ENCODE measurements at regions not wholly inside any gene's neighbourhood (a gene's known extent, or its start where the extent isn't known, plus 50 kb on each side); places are given as distances from the start of the nearest gene placed in this dataset.

DNA sequence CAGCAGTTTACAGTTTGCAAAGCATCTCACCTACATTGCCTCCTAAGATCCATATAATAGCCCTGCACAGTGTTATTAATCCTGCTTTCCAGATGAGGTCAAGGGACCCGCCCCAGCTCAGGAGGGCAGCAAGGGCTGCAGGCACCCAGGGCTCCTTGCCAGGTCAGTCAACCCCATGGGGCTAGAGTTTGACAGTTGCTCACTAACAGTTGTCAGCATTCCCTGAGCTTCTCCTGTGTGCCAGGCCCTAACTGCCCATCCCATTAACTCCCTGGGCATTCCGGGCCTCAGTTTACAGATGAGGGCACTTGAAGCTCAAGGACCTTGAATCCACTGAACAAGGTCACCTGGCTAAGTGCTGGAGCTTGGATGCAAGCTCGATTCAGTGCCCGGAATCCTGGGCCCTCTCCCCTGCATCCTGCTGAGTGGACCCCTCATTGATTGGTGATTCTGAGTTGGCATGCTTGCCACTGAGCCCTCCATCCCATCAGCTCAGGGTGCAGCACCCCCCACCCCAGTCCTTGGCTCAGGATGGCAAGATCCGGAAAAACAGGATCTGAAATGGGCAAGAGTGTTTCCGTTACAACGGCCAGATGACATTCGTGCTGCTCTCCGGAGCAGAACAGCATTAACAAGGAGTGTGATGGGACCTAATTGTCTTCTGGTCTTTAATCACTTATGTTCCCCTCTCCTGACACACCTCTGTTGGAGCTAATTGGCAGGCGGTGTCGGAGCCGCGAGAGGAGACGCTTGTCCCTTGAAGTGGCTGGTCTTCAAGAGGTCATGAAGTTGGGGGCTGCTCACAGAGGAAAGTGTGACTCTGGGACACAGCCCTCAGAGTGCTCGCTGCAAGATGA lies 87.4 kb upstream of the SHISAL1 start:
- no peak overlapping the region for H3K4me3 ChIP-seq (ENCODE audit: low read depth, low read length)
- no peak overlapping the region for H3K9ac ChIP-seq
- no peaks in the 10 kb centered on the region for H3K9me3 ChIP-seq (ENCODE audit: control insufficient read depth, low read length)
- H3K36me3 ChIP-seq (ENCODE audit: control insufficient read depth, insufficient read depth, low read length), result no peaks in the 10 kb centered on the region
- no peaks in the 10 kb centered on the region for H3K27me3 ChIP-seq (ENCODE audit: control insufficient read depth, insufficient read depth, low read length)
- H3K79me2 ChIP-seq, result no peaks in the 10 kb centered on the region
- H3K4me1 ChIP-seq, result no peaks in the 10 kb centered on the region
- H3K27ac ChIP-seq, result no peak overlapping the region
- TF ChIP-seq, protein P1, sequence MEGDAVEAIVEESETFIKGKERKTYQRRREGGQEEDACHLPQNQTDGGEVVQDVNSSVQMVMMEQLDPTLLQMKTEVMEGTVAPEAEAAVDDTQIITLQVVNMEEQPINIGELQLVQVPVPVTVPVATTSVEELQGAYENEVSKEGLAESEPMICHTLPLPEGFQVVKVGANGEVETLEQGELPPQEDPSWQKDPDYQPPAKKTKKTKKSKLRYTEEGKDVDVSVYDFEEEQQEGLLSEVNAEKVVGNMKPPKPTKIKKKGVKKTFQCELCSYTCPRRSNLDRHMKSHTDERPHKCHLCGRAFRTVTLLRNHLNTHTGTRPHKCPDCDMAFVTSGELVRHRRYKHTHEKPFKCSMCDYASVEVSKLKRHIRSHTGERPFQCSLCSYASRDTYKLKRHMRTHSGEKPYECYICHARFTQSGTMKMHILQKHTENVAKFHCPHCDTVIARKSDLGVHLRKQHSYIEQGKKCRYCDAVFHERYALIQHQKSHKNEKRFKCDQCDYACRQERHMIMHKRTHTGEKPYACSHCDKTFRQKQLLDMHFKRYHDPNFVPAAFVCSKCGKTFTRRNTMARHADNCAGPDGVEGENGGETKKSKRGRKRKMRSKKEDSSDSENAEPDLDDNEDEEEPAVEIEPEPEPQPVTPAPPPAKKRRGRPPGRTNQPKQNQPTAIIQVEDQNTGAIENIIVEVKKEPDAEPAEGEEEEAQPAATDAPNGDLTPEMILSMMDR (IDR thresholded peaks at IDR 0.05), result no peak
- H3K4me2 ChIP-seq (ENCODE audit: low read length), result no peak overlapping the region
- no peak overlapping the region for H2AFZ ChIP-seq

DNA sequence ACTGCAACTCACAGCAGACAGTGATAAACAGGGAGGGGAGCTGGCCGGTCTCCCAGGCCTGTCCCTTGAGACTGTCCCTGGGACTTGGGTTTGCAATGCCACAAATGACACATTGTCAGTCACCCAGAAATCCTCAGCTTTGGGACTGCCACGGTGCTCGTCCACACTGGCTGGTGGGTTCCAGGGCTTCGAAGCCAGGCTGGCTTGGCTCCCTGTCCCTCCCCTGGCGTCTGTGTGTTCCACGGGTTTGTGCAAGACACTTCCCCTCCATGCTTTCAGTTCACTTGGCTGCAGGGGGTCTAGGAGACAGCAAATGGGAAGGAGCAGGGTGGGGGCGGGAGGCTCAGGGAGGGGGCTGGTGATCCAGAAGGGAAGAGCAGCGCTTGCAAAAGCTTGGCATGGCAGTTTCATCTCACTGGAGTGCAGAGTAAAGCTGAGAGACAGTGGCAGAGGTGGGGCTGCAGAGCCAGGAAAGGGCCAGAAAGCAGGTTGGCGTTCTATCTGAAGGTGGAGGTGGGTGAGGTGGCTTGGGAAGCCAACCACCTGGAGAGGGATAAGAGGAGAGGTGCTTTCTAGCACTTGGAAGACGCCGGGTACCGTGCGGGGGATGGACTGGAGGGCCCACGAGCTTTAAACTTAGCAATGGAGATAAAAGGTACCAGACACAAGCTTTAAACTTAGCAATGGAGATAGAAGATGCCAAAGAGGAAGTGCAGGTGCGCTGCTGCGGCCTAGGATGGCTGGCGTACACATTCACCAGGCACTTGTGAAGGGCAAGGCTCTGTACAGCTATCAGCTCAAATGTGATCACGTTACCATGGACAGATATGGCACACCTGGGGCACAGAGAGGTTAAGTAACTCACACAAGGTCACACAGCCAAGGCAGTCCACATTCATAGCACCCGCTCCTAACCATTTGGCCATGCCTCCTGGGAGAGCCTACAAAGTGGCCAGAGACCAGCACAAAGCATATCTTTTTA lies 86.4 kb upstream of the SHISAL1 start:
- Histone ChIP-seq H3K4me3 (ENCODE audit: low read depth, low read length) (no peak overlapping the region), H3K79me2 (no peaks in the 10 kb centered on the region), H3K36me3 (ENCODE audit: control insufficient read depth, insufficient read depth, low read length) (no peaks in the 10 kb centered on the region), H3K27ac (no peak overlapping the region), H2AFZ (no peak overlapping the region), H3K4me2 (ENCODE audit: low read length) (no peak overlapping the region), H3K4me1 (no peaks in the 10 kb centered on the region), H3K9ac (no peak overlapping the region), H3K27me3 (ENCODE audit: control insufficient read depth, insufficient read depth, low read length) (no peaks in the 10 kb centered on the region), H3K9me3 (ENCODE audit: control insufficient read depth, low read length) (no peaks in the 10 kb centered on the region)
- TF ChIP-seq, protein P1 (IDR thresholded peaks at IDR 0.05), result no peak

DNA sequence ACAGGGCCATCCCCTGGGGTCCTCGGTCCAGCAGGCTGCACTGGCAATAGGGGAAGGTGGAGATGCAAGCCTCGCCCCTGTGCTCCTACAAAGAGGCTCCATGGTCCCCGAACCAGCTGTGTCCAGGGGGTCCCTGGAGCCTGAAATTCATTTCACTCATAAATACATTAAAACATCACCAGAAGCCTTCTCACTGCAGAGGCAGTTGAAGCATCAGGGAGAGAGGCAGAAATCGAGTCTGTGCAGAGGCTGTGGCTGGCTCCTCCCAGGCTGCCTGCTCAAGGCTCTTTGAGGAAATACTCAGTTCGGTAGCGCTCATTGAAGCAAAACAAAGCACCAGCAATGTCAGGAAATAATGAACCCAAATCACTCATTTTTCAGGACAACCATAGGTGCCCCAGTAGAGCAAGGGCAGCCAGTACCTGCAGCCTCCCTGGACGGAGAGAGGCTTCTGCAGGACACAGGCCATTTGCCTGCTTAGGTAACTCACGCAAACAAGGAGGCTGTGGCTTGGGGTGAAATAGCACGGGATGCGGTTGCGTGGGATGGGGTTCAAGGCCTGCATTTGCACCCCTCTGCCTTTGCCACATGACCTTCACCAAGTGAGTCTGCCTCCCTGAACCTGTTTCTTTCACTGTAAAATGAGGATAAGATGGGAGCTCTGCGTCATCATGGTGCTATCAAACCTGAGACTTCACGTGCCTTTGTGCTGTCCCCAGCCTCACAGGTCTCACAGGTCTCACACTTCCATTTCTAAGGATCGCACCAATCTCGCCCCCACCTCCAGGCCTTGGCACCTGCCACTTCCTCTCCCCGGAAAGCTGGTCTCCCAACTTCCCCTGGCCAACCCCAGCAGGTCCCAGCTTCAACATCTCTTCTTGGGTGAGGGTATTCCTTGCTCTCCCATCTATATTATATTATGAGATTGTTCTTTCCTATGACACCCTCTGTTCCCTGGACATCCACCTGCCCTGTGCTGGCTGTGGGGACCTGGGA lies 84.3 kb upstream of the SHISAL1 start:
- Histone ChIP-seq H3K27ac (no peak overlapping the region), H3K36me3 (ENCODE audit: control insufficient read depth, insufficient read depth, low read length) (no peaks in the 10 kb centered on the region), H3K4me1 (no peaks in the 10 kb centered on the region), H3K4me3 (ENCODE audit: low read depth, low read length) (no peak overlapping the region), H3K9ac (no peak overlapping the region), H3K27me3 (ENCODE audit: control insufficient read depth, insufficient read depth, low read length) (no peaks in the 10 kb centered on the region), H2AFZ (no peak overlapping the region), H3K4me2 (ENCODE audit: low read length) (no peak overlapping the region), H3K9me3 (ENCODE audit: control insufficient read depth, low read length) (no peaks in the 10 kb centered on the region), H3K79me2 (no peaks in the 10 kb centered on the region)
- TF ChIP-seq, protein P1 (IDR thresholded peaks at IDR 0.05), result no peak

DNA sequence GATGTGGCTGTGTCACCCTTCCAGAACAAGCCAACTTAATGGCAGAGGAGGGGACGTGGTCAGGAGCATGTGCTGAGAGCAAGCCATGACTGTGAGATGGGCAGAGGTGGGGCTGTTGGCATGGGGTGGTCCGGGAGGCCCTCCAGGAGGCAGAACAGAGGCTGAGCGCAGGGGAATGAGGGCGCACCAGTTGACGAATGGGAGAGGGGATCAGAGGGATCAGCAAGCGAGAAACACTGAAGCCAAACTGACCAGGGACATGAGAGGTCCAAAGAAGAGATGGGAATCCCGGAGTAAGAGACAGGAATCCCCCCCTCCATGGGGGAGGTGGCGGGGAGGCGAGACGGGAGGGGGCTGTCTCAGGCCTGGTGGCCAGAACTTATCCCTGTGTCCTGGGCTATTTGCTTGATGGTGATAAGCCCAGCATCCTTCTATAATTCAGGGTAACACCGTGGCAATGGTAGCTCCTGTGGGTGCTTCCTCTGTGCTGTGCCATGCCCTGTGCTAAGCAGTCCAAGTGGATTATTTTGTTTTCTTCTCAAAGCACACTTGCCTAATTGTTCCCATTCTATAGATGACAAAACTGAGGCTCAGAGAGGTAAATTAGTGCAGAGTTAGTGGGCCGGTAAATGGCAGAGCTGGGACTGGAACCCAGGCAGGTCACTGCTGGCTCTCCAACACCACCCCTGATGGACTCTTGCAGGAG lies 83.4 kb upstream of the SHISAL1 start:
- Histone ChIP-seq H3K9me3 (ENCODE audit: control insufficient read depth, low read length) (no peaks in the 10 kb centered on the region), H3K4me1 (no peaks in the 10 kb centered on the region), H3K9ac (no peak overlapping the region), H3K79me2 (no peaks in the 10 kb centered on the region), H3K36me3 (ENCODE audit: control insufficient read depth, insufficient read depth, low read length) (no peaks in the 10 kb centered on the region), H3K27ac (no peak overlapping the region), H3K27me3 (ENCODE audit: control insufficient read depth, insufficient read depth, low read length) (no peaks in the 10 kb centered on the region), H2AFZ (no peak overlapping the region), H3K4me2 (ENCODE audit: low read length) (no peak overlapping the region), H3K4me3 (ENCODE audit: low read depth, low read length) (no peak overlapping the region)
- TF ChIP-seq, protein P1 (IDR thresholded peaks at IDR 0.05), result no peak

Measured in parathyroid adenoma (tissue), 2 donors.